Pancreas (tissue), 10 donors: ENCODE measurements at regions not wholly inside any gene's neighbourhood (a gene's known extent, or its start where the extent isn't known, plus 50 kb on each side); places are given as distances from the start of the nearest gene placed in this dataset.

Source experiments
- ATAC-seq, 4 donors: fragments of 200-7000 bp; cut with Tn5 transposase; one replicate each; pipeline versions ENCODE4 v1.8.0 to v1.9.1; 2020; ENCODE audit warnings: mild to moderate bottlenecking in 4 of 4, moderate library complexity in 4 of 4
- DNase-seq, 6 donors: peaks; one replicate each; pipeline ENCODE4 v3.0.0-alpha.2; 2020
- FAIRE-seq: peaks from 2 replicates; lab custom pipeline; 2012; peaks lifted over from hg19 to GRCh38; lab: Jason Lieb, UNC
- H3K27ac ChIP-seq, 4 donors: fragments of 200-600 bp; sonication (generic); 1 replicate in 3 of 4; 2 replicates in 1 of 4; pipeline versions ENCODE4 v1.5.0 to v1.8.0; 2020
- H3K27me3 ChIP-seq, 4 donors: fragments of 200-600 bp; one replicate each; pipeline ENCODE4 v1.8.0; 2021
- H3K36me3 ChIP-seq, 3 donors: fragments of 200-600 bp; sonication (generic) in 1 of 3; one replicate each; pipeline versions ENCODE4 v1.5.0 to v1.8.0; 2020 to 2021
- H3K4me1 ChIP-seq, 3 donors: fragments of 200-600 bp; one replicate each; pipeline ENCODE4 v1.8.0; 2021
- H3K4me3 ChIP-seq, 4 donors: fragments of 200-600 bp; sonication (generic) in 2 of 4; one replicate each; pipeline versions ENCODE4 v1.5.0 to v1.8.0; 2020 to 2021
- H3K9me3 ChIP-seq, 4 donors: fragments of 200-600 bp; one replicate each; pipeline ENCODE4 v1.8.0; 2021
- WGBS, 2 donors: extraction: QIAGEN DNeasy Blood & Tissue Kit; methylation state at CpG; one replicate each; pipeline ENCODE4 v1.1.7; 2013; 5-methylcytosine and 5-hydroxymethylcytosine counted together
- intact Hi-C, 3 donors: fragments of 100-400 bp; cut with DNase I; formaldehyde crosslinking; loops; one replicate each; pipeline versions ENCODE4 v1.11.1 to v1.14.2; 2022
- TF ChIP-seq, protein P1 (sequence below), 4 donors: fragments of 200-600 bp; sonication (generic) in 3 of 4; IDR thresholded peaks; one replicate each; pipeline versions ENCODE4 v1.5.0 to v1.8.0; 2021; ENCODE audit warnings: antibody characterized with exemption in 4 of 4
- donor health status: healthy with polysubstance abuse.
- donor health status: DM: no; HTN: no; CAD: no; lungs with moderate emphysema.
- donor health status: DM: no; HTN: no; CAD: no.
- donor health status: control.
- donor health status: control.
- donor health status: Bipolar disorder and iron deficiency.
- donor health status: DM: yes; HTN: yes; CAD: no.
- donor health status: DM: no; HTN: no; CAD: no.
- donor health status: DM: no; HTN: no; CAD: no.
- donor health status: DM: yes; HTN: yes; CAD: no.

DNA sequence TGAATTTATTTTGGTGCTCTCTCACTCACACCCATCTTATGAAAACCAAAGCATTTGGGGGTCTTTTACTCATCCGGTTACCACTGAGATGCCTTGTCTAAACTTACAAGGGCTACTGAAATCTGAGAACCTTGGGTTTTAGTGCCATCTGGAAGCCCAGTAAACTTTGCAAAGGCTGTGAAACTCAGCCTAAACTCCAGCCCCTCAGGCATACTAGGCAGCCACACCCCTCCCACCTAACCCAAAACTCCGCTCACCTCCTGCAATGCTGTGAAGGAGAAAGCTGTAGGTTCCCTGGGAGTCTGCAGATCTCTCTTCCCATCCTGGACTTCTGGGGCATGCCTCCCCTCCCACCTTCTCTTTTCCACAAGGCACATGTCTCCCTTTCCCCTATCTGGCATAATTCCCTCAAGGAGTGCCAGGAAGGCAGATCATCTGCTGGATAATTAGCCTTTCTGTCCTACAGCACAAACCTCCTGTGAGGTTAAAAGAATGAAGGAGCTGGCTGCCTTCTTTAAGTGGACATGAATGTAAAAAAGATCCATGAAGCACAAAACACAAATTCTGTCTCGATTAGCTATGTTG, 71.5 kb upstream of the ANXA1 start:
- 62 to 75% methylated on average over 3 of the region's 3 CpGs for WGBS, 2 donors
- ATAC-seq (no peak), DNase-seq (no peak), FAIRE-seq (no peak)
- Histone ChIP-seq H3K4me3 (no peak overlapping the region), H3K27me3 (no peaks in the 10 kb centered on the region), H3K9me3 (no peaks in the 10 kb centered on the region), H3K27ac (no peak overlapping the region), H3K4me1 (no peaks in the 10 kb centered on the region), H3K36me3 (no peaks in the 10 kb centered on the region)
- TF ChIP-seq, protein P1, sequence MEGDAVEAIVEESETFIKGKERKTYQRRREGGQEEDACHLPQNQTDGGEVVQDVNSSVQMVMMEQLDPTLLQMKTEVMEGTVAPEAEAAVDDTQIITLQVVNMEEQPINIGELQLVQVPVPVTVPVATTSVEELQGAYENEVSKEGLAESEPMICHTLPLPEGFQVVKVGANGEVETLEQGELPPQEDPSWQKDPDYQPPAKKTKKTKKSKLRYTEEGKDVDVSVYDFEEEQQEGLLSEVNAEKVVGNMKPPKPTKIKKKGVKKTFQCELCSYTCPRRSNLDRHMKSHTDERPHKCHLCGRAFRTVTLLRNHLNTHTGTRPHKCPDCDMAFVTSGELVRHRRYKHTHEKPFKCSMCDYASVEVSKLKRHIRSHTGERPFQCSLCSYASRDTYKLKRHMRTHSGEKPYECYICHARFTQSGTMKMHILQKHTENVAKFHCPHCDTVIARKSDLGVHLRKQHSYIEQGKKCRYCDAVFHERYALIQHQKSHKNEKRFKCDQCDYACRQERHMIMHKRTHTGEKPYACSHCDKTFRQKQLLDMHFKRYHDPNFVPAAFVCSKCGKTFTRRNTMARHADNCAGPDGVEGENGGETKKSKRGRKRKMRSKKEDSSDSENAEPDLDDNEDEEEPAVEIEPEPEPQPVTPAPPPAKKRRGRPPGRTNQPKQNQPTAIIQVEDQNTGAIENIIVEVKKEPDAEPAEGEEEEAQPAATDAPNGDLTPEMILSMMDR (IDR thresholded peaks at IDR 0.05) = no peak
- intact Hi-C loops = loop anchor here in 2 of 3 donors (10.0 kb wide), 2 partner anchors 205 to 225 kb away; no protein-coding TSS in a partner anchor

DNA sequence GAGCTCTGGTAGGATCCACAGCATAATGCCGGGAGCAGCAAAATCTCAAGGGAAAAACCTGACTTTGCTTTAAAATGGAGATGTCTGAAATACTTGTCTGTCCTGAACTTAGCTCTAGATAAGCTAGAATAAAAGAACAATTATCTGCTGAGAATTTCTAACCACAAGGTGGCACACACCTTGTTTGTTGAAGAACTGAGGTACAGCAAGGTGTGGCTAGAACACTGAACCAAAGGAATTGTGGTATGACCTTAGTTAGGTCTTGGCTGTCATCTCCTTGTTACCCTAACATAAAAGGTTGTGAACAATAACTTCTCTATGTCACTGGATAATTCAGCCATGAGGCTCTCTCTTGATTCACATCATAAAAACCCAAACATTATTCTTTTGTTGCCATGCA, 72.3 kb upstream of the ANXA1 start:
- H3K36me3 ChIP-seq = no peaks in the 10 kb centered on the region
- DNase-seq = no peak
- H3K27ac ChIP-seq = no peak overlapping the region
- H3K4me3 ChIP-seq = no peak overlapping the region
- intact Hi-C loops = loop anchor here in 1 of 3 donors (10.0 kb wide), 1 partner anchor 205 kb away; no protein-coding TSS in a partner anchor
- ATAC-seq = peak in 1 of 4 donors; percentile 29
- no peak for FAIRE-seq
- H3K9me3 ChIP-seq = no peaks in the 10 kb centered on the region
- H3K4me1 ChIP-seq = no peaks in the 10 kb centered on the region
- TF ChIP-seq, protein P1 (IDR thresholded peaks at IDR 0.05) = no peak
- H3K27me3 ChIP-seq = no peaks in the 10 kb centered on the region
- WGBS, 2 donors = 65 to 75% methylated on average over 1 of the region's 1 CpG

DNA sequence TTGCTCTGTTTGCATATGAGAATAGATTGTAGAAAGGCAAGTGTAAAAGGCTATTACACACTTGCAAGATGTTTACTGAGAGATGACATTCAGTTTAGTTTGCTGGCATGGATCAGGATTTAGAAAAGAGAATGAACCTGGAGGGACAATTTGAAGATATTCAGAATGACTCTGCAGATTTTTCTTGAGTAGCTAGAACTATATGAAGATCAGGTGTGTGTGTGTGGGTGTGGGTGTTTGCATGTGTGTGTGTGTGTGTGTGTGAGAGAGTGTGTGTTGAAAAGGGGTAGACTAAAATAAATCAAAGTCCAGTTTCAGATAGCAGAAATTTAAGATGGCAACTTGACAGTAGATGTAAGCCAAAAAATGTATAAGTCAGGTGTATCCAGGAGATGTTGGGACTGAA, 74.0 kb upstream of the ANXA1 start:
- H3K27ac ChIP-seq = no peak overlapping the region
- H3K9me3 ChIP-seq = no peaks in the 10 kb centered on the region
- no peak for ATAC-seq
- TF ChIP-seq, protein P1 (IDR thresholded peaks at IDR 0.05) = no peak
- no peak overlapping the region for H3K4me3 ChIP-seq
- no peak for DNase-seq
- no peaks in the 10 kb centered on the region for H3K36me3 ChIP-seq
- no peaks in the 10 kb centered on the region for H3K4me1 ChIP-seq
- no peak for FAIRE-seq
- H3K27me3 ChIP-seq = no peaks in the 10 kb centered on the region
- intact Hi-C loops = loop anchor here in 1 of 3 donors (10.0 kb wide), 1 partner anchor 203 kb away; no protein-coding TSS in a partner anchor

GRCh38 chr9:73076970-73077369, 74.7 kb upstream of the ANXA1 start:
- Histone ChIP-seq H3K36me3 (no peaks in the 10 kb centered on the region), H3K27me3 (no peaks in the 10 kb centered on the region), H3K27ac (no peak overlapping the region), H3K9me3 (no peaks in the 10 kb centered on the region), H3K4me3 (no peak overlapping the region), H3K4me1 (no peaks in the 10 kb centered on the region)
- FAIRE-seq (no peak), DNase-seq (no peak), ATAC-seq (no peak)
- TF ChIP-seq, protein P1 (IDR thresholded peaks at IDR 0.05) = no peak
- intact Hi-C loops = loop anchor here in 1 of 3 donors (10.0 kb wide), 1 partner anchor 202 kb away; no protein-coding TSS in a partner anchor

GRCh38 chr9:73074176-73074708, 77.4 kb upstream of the ANXA1 start:
- no peaks in the 10 kb centered on the region for H3K27me3 ChIP-seq
- intact Hi-C loops = loop anchor here in 1 of 3 donors (10.0 kb wide), 1 partner anchor 199 kb away; no protein-coding TSS in a partner anchor
- H3K4me3 ChIP-seq = no peak overlapping the region
- WGBS, 2 donors = 35 to 36% methylated on average over 2 of the region's 2 CpGs
- TF ChIP-seq, protein P1 (IDR thresholded peaks at IDR 0.05) = no peak
- peak; percentile 74 for FAIRE-seq
- ATAC-seq = peak in 3 of 4 donors; percentile 24 to 42 (median 35)
- H3K4me1 ChIP-seq = no peaks in the 10 kb centered on the region
- H3K36me3 ChIP-seq = no peaks in the 10 kb centered on the region
- no peak overlapping the region for H3K27ac ChIP-seq
- no peaks in the 10 kb centered on the region for H3K9me3 ChIP-seq
- DNase-seq = no peak
